Thyroid gland (tissue), 4 donors: ENCODE measurements at regions not wholly inside any gene's neighbourhood (a gene's known extent, or its start where the extent isn't known, plus 50 kb on each side); places are given as distances from the start of the nearest gene placed in this dataset.

ENCODE experiments used
- POLR2A ChIP-seq, 2 donors: fragments of 450-650 bp; IDR thresholded peaks; one replicate each; pipeline ENCODE4 v1.6.1; 2017; ENCODE audit warnings: antibody characterized with exemption in 2 of 2, mild to moderate bottlenecking in 2 of 2, moderate library complexity in 1 of 2
- TF ChIP-seq, protein P1 (sequence below), 6 experiments: fragments of 200-600 bp in 3 of 6; fragments of 450-650 bp in 3 of 6; sonication (generic) in 3 of 6; IDR thresholded peaks; one replicate each; pipeline ENCODE4 v1.5.1; 2016 to 2019; ENCODE audit warnings: antibody characterized with exemption in 6 of 6, mild to moderate bottlenecking in 2 of 6, inconsistent platforms in 1 of 6, moderate library complexity in 1 of 6

DNA sequence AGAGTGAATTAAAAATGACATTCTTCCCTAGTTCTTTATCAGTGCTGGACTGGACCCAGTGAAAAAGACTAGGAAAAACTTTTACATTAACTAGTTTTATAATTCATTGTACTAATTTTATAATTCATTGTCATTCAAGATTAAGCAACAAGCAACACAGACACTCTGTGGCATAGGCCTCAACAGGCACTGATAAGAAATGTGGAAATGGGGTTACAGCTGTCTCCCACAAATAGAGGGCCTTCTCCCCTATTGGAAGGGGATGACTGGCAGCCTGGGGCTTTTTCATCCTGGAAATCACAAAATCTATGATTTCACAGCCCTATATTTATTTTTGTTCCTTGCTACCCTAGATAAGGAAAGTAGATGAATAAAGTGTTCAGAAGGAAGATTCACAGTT lies 370.6 kb downstream of the GBE1 start:
- TF ChIP-seq POLR2A (IDR thresholded peaks at IDR 0.05), result no peak
- TF ChIP-seq, protein P1, sequence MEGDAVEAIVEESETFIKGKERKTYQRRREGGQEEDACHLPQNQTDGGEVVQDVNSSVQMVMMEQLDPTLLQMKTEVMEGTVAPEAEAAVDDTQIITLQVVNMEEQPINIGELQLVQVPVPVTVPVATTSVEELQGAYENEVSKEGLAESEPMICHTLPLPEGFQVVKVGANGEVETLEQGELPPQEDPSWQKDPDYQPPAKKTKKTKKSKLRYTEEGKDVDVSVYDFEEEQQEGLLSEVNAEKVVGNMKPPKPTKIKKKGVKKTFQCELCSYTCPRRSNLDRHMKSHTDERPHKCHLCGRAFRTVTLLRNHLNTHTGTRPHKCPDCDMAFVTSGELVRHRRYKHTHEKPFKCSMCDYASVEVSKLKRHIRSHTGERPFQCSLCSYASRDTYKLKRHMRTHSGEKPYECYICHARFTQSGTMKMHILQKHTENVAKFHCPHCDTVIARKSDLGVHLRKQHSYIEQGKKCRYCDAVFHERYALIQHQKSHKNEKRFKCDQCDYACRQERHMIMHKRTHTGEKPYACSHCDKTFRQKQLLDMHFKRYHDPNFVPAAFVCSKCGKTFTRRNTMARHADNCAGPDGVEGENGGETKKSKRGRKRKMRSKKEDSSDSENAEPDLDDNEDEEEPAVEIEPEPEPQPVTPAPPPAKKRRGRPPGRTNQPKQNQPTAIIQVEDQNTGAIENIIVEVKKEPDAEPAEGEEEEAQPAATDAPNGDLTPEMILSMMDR (IDR thresholded peaks at IDR 0.05), result no peak
